ENCODE measurements at regions not wholly inside any gene's neighbourhood (a gene's known extent, or its start where the extent isn't known, plus 50 kb on each side); places are given as distances from the start of the nearest gene placed in this dataset.

- TF ChIP-seq ETV6 (conservative IDR thresholded peaks at IDR 0.05 in 1 of 2, IDR thresholded peaks at IDR 0.05 in 1 of 2; ENCODE audit: borderline replicate concordance in 1 of 2, low read depth in 1 of 2) (no peak), KAT2A (conservative IDR thresholded peaks at IDR 0.05; ENCODE audit: control insufficient read depth, low read depth, low read length) (no peak), CHD1 (IDR thresholded peaks at IDR 0.05; ENCODE audit: low read depth, low read length) (no peak), RUNX3 (IDR thresholded peaks at IDR 0.05; ENCODE audit: low read length) (no peak), PAX5 (IDR thresholded peaks at IDR 0.05; ENCODE audit: borderline replicate concordance, low read depth, low read length) (no peak)
- TF ChIP-seq, protein P1, sequence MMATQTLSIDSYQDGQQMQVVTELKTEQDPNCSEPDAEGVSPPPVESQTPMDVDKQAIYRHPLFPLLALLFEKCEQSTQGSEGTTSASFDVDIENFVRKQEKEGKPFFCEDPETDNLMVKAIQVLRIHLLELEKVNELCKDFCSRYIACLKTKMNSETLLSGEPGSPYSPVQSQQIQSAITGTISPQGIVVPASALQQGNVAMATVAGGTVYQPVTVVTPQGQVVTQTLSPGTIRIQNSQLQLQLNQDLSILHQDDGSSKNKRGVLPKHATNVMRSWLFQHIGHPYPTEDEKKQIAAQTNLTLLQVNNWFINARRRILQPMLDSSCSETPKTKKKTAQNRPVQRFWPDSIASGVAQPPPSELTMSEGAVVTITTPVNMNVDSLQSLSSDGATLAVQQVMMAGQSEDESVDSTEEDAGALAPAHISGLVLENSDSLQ (IDR thresholded peaks at IDR 0.05), result no peak
Measured at GRCh38 chr12:23025372-23026016, 400.5 kb downstream of the ETNK1 start (continued).

DNA sequence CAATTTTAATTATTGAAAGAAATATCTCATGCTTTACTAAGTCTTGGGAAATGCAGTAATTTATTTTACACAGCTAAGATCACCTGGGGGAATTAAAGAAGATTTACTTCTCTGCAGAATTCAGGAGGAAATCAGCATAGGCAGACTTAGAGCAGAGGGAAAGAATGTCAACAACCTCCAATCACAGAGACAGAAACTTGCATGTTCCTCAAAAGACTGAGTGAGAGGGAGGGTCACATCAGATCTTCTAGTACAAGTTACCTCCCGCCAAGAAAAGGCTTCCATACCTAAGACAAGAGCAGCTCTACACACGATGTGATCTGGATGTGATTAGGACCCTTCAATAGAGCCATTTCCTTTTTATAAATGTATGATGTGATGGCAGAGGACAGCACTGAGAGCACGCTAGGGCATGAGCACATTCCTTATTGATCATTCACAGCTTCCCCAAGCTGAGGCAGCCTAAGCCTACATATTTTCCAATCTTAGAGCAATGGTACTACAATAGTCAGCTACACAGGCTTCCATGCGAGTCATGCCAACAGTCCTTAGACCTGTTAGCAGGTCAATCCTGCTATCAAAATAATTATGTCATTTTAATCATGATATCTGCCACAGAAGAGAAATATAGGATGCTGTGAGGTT, 403.3 kb downstream of the ETNK1 start:
- FAIRE-seq, result no peak
- no peaks in the 10 kb centered on the region; the same call in 1 of the 2 replicates for H3K4me1 ChIP-seq (ENCODE audit: control insufficient read depth, insufficient read depth, low read length)
- TF ChIP-seq SMARCA5 (IDR thresholded peaks at IDR 0.05) (no peak), MEF2B (IDR thresholded peaks at IDR 0.05; ENCODE audit: partially characterized antibody, poor library complexity, severe bottlenecking) (no peak), SMC3 (IDR thresholded peaks at IDR 0.05; ENCODE audit: borderline replicate concordance, low read length) (no peak), NFYA (IDR thresholded peaks at IDR 0.05; ENCODE audit: borderline replicate concordance, low read depth, low read length) (no peak), RBBP5 (conservative IDR thresholded peaks at IDR 0.05) (no peak), CBX3 (IDR thresholded peaks at IDR 0.05; ENCODE audit: borderline replicate concordance, low read depth) (no peak), CHD1 (IDR thresholded peaks at IDR 0.05; ENCODE audit: low read depth, low read length) (no peak), E4F1 (IDR thresholded peaks at IDR 0.05; ENCODE audit: borderline replicate concordance, partially characterized antibody) (no peak), CBX5 (IDR thresholded peaks at IDR 0.05; ENCODE audit: low read depth) (no peak), ZSCAN29 (IDR thresholded peaks at IDR 0.05) (no peak), IKZF1 (conservative IDR thresholded peaks at IDR 0.05) (no peak)
- TF ChIP-seq, protein P2, sequence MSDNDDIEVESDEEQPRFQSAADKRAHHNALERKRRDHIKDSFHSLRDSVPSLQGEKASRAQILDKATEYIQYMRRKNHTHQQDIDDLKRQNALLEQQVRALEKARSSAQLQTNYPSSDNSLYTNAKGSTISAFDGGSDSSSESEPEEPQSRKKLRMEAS (IDR thresholded peaks at IDR 0.05; ENCODE audit: low read depth, low read length), result no peak
- no peaks in the 10 kb centered on the region for H4K20me1 ChIP-seq (ENCODE audit: control insufficient read depth, insufficient read depth)
- ChIA-PET POLR2A (no interaction called here), CTCF (no interaction called here), SMC1A (ENCODE audit: uncharacterized antibody, unreplicated experiment) (no interaction called here), RAD21 (ENCODE audit: unreplicated experiment) (no interaction called here)
- no peak overlapping the region for H3K27ac ChIP-seq (ENCODE audit: control insufficient read depth, insufficient read depth)
- in situ Hi-C loops (cut with MboI), result no loop called here
- H3K9ac ChIP-seq (ENCODE audit: control insufficient read depth, insufficient read depth, low read length), result no peak overlapping the region
- no peak overlapping the region for H2AFZ ChIP-seq (ENCODE audit: control insufficient read depth, low read depth, low read length)
- no peak for DNase-seq (ENCODE audit: low read depth, low spot score)
- H3K4me3 ChIP-seq, result no peak overlapping the region
- WGBS (ENCODE audit: insufficient coverage, insufficient replicate concordance, low lambda C conversion rate, missing lambda C conversion rate), result 0% methylated on average over 4 of the region's 4 CpGs
- BruUV-seq (replicated peaks), result no TSS peak
- no peaks in the 10 kb centered on the region for H3K27me3 ChIP-seq (replicated peaks in 1 of 2; ENCODE audit: control insufficient read depth in 2 of 2, insufficient read depth in 2 of 2, low read length in 1 of 2)
- H3K79me2 ChIP-seq (ENCODE audit: control insufficient read depth, insufficient read depth, low read length), result no peaks in the 10 kb centered on the region
- no peak for ATAC-seq
- no peak overlapping the region for H3K4me2 ChIP-seq (ENCODE audit: control insufficient read depth, insufficient read depth)
- H3K9me3 ChIP-seq (replicated peaks; ENCODE audit: control insufficient read depth, insufficient read depth, low read length), result no peaks in the 10 kb centered on the region
- no peaks in the 10 kb centered on the region for H3K36me3 ChIP-seq (ENCODE audit: control insufficient read depth in 2 of 2, insufficient read depth in 2 of 2, low read length in 1 of 2)
- intact Hi-C loops (cut with micrococcal nuclease; ENCODE audit: unreplicated experiment), result no loop called here
